ENCODE measurements at regions not wholly inside any gene's neighbourhood (a gene's known extent, or its start where the extent isn't known, plus 50 kb on each side); places are given as distances from the start of the nearest gene placed in this dataset.

DNA sequence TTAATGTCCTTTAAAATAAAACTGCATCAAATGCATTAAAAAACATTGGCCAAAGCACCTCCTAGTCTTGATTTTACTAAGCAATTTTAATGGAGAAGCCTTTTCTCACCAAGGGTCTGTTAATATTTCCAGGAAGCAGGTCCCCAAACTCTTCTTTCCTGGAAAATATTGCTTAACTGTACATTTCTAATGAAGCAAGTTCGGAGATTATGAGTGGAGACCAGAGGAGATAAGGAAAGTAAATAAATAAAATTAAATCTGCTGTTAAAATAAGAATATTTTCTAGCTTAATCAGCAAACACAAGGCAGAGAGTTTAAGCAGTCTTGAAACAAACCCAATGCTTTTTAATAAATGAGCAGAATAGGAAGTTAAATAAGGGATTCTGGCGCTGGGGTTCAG lies 322.4 kb downstream of the PTEN start:
- no peak overlapping the region for H2BK12ac ChIP-seq (ENCODE audit: low read depth, low read length)
- no peak overlapping the region for H2AK5ac ChIP-seq (ENCODE audit: low read depth, low read length)
- no peak overlapping the region for H2BK15ac ChIP-seq (ENCODE audit: low read length)
- H2BK120ac ChIP-seq (replicated peaks; ENCODE audit: low read depth, low read length): no peak overlapping the region
- no peak for TF ChIP-seq BRCA1 (IDR thresholded peaks at IDR 0.05; ENCODE audit: low read depth, low read length)
- TF ChIP-seq, protein P1, sequence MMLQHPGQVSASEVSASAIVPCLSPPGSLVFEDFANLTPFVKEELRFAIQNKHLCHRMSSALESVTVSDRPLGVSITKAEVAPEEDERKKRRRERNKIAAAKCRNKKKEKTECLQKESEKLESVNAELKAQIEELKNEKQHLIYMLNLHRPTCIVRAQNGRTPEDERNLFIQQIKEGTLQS (IDR thresholded peaks at IDR 0.05; ENCODE audit: insufficient read depth, low read depth, low read length): no peak
- TF ChIP-seq GTF2F1 (IDR thresholded peaks at IDR 0.05; ENCODE audit: borderline replicate concordance, low read depth, low read length): no peak
- no peak for TF ChIP-seq TEAD4 (IDR thresholded peaks at IDR 0.05; ENCODE audit: low read depth, low read length)
- TF ChIP-seq RXRA (IDR thresholded peaks at IDR 0.05; ENCODE audit: insufficient read depth, low read depth, low read length): no peak
- TF ChIP-seq BACH1 (IDR thresholded peaks at IDR 0.05; ENCODE audit: low read length): no peak
- FAIRE-seq (no peak), DNase-seq (ENCODE audit: low read depth in 1 of 2, low spot score in 2 of 2) (no peak)
- no peaks in the 10 kb centered on the region for H3K79me2 ChIP-seq (ENCODE audit: control insufficient read depth in 1 of 2, insufficient read depth in 2 of 2, low read length in 2 of 2)
- H3K9me3 ChIP-seq (ENCODE audit: insufficient read depth in 2 of 2, low read depth in 1 of 2, low read length in 1 of 2): no peaks in the 10 kb centered on the region
- 87% methylated on average over 2 of the region's 2 CpGs; no CpG with 5 or more reads in 1 of the 2 experiments for WGBS, 2 experiments (ENCODE audit: extremely low coverage in 1 of 2, insufficient coverage in 1 of 2, insufficient read length in 1 of 2, insufficient replicate concordance in 2 of 2, low coverage in 1 of 2, low lambda C conversion rate in 2 of 2, missing lambda C conversion rate in 1 of 2)
- H2BK5ac ChIP-seq (ENCODE audit: low read depth, low read length): no peak overlapping the region
- ChIA-PET POLR2A (ENCODE audit: partially characterized antibody) (no interaction called here), CTCF (ENCODE audit: partially characterized antibody) (interaction anchor here (0.6 to 1.4 kb wide), 4 partner anchors 10 to 504 kb away, joined by 3 to 4 read pairs (median 3); no protein-coding TSS in a partner anchor)
- H3K27ac ChIP-seq (ENCODE audit: low read depth, low read length): no peak overlapping the region
- no peak overlapping the region for H4K5ac ChIP-seq (ENCODE audit: insufficient read length, low read depth, low read length)
- H3K9ac ChIP-seq (replicated peaks in 1 of 4; ENCODE audit: extremely low read depth in 1 of 4, low read depth in 3 of 4, low read length in 3 of 4): no peak overlapping the region
- no peak overlapping the region for H3K4me3 ChIP-seq (ENCODE audit: extremely low read depth in 1 of 4, insufficient read depth in 2 of 4, low read depth in 3 of 4, low read length in 4 of 4)
- H3K14ac ChIP-seq (ENCODE audit: insufficient read length): no peak overlapping the region
- H4K8ac ChIP-seq (ENCODE audit: extremely low read depth, insufficient read depth, low read length): no peak overlapping the region
- H4K20me1 ChIP-seq (replicated peaks in 1 of 2; ENCODE audit: control insufficient read depth in 1 of 2, insufficient read depth in 2 of 2, low read length in 2 of 2): no peaks in the 10 kb centered on the region
- H3K27me3 ChIP-seq (replicated peaks in 1 of 4; ENCODE audit: control insufficient read depth in 3 of 4, extremely low read depth in 1 of 4, insufficient read depth in 3 of 4, low read length in 3 of 4): no peaks in the 10 kb centered on the region
- no peak overlapping the region for H2BK20ac ChIP-seq (ENCODE audit: low read length)
- no peak overlapping the region for H3K18ac ChIP-seq (ENCODE audit: extremely low read depth, low read length)
- H3K56ac ChIP-seq (replicated peaks; ENCODE audit: insufficient read length, low read depth, low read length): no peak overlapping the region
- H3K4me1 ChIP-seq (replicated peaks in 1 of 4; ENCODE audit: control insufficient read depth in 3 of 4, insufficient read depth in 4 of 4, low read length in 3 of 4): peaks cover 0 to 2% (median 0%) of the 10 kb centered on the region in 4 experiments; a peak in 1 of 7 replicates
- H4K91ac ChIP-seq (replicated peaks; ENCODE audit: insufficient read length, low read length): no peak overlapping the region
- H3K4me2 ChIP-seq (ENCODE audit: insufficient read depth in 1 of 2, low read depth in 2 of 2, low read length in 2 of 2): no peak overlapping the region
- H2AFZ ChIP-seq (ENCODE audit: low read length): no peak overlapping the region
- no peak overlapping the region for H3K23ac ChIP-seq (ENCODE audit: insufficient read length)
- H3K36me3 ChIP-seq (ENCODE audit: control insufficient read depth in 2 of 4, insufficient read depth in 4 of 4, low read length in 3 of 4): no peaks in the 10 kb centered on the region
- H3K23me2 ChIP-seq (ENCODE audit: low read depth, low read length): no peaks in the 10 kb centered on the region
- H3K4ac ChIP-seq (replicated peaks; ENCODE audit: insufficient read length, low read depth, low read length): no peak overlapping the region
- no peaks in the 10 kb centered on the region for H3K79me1 ChIP-seq (ENCODE audit: low read depth, low read length)

All from H1 (cell line).